Endothelial cell of umbilical vein (primary cell): ENCODE measurements at regions not wholly inside any gene's neighbourhood (a gene's known extent, or its start where the extent isn't known, plus 50 kb on each side); places are given as distances from the start of the nearest gene placed in this dataset.

Experiments
- CTCF ChIP-seq, 2 donors: IDR thresholded peaks; 1 replicate in 1 of 2; 2 replicates in 1 of 2; pipeline ENCODE4 v1.5.1; 2011; ENCODE audit warnings: low read length in 2 of 2, mild to moderate bottlenecking in 2 of 2, moderate library complexity in 2 of 2, control low read depth in 1 of 2, inconsistent platforms in 1 of 2, low read depth in 1 of 2; ENCODE audit not compliant: insufficient read depth in 1 of 2; ENCODE audit errors: extremely low read depth in 1 of 2
- GATA2 ChIP-seq: IDR thresholded peaks from 2 replicates; pipeline ENCODE4 v1.7.0; 2011; ENCODE audit warnings: low read depth, mild to moderate bottlenecking, moderate library complexity, mixed read lengths, low read length; ENCODE audit not compliant: insufficient read length, insufficient read depth
- JUN ChIP-seq: IDR thresholded peaks from 2 replicates; pipeline ENCODE4 v1.6.1; 2011; ENCODE audit warnings: borderline replicate concordance, low read depth; ENCODE audit not compliant: insufficient read length, insufficient read depth
- MAX ChIP-seq: IDR thresholded peaks from 2 replicates; pipeline ENCODE4 v1.6.1; 2011; ENCODE audit not compliant: insufficient read depth, insufficient read length
- POLR2A ChIP-seq: IDR thresholded peaks from 2 replicates; pipeline ENCODE4 v1.6.1; 2012; ENCODE audit warnings: low read depth, mild to moderate bottlenecking, control low read depth, low read length

GRCh38 chr3:76652524-76652923 is 387.4 kb upstream of the ROBO2 start:
- no peak for TF ChIP-seq JUN
- no peak for TF ChIP-seq POLR2A
- no peak for TF ChIP-seq GATA2
- TF ChIP-seq CTCF (IDR thresholded peaks at IDR 0.05; ENCODE audit: extremely low read depth in 1 of 2, insufficient read depth in 1 of 2, low read depth in 1 of 2, low read length in 2 of 2) = no peak
- TF ChIP-seq MAX = no peak
